Activated CD8-positive, alpha-beta T cell treated with anti-CD3 and anti-CD28 coated beads for 36 hours (primary cell): ENCODE measurements at regions not wholly inside any gene's neighbourhood (a gene's known extent, or its start where the extent isn't known, plus 50 kb on each side); places are given as distances from the start of the nearest gene placed in this dataset.

Source experiments
- ATAC-seq: fragments of 200-7000 bp; cut with Tn5 transposase; one replicate; pipeline ENCODE4 v1.10.0; 2021; ENCODE audit warnings: mild to moderate bottlenecking, moderate library complexity
- CTCF ChIA-PET: fragments of 350-600 bp; sonication (Branson Sonifier 250); formaldehyde crosslinking; loops from one replicate; lab custom pipeline; 2021; ENCODE audit warnings: antibody characterized with exemption; lab: Charles Lee
- POLR2A ChIA-PET: fragments of 350-600 bp; sonication (Branson Sonifier 250); formaldehyde crosslinking; loops from one replicate; lab custom pipeline; 2021; ENCODE audit warnings: antibody characterized with exemption; lab: Charles Lee
- DNase-seq: peaks from one replicate; pipeline ENCODE4 v3.0.0-alpha.2; 2020
- H3K27ac Mint-ChIP-seq: one replicate; pipeline ENCODE4 v1.8.0; 2021; ENCODE audit warnings: mild to moderate bottlenecking, mixed read lengths
- H3K27me3 Mint-ChIP-seq: one replicate; pipeline ENCODE4 v1.8.0; 2021; ENCODE audit warnings: mixed read lengths
- H3K36me3 Mint-ChIP-seq: one replicate; pipeline ENCODE4 v1.8.0; 2021; ENCODE audit warnings: low read depth, mixed read lengths
- H3K4me1 Mint-ChIP-seq: one replicate; pipeline ENCODE4 v1.8.0; 2021; ENCODE audit warnings: low read depth, mixed read lengths
- H3K4me3 Mint-ChIP-seq: one replicate; pipeline ENCODE4 v1.8.0; 2021; ENCODE audit warnings: mild to moderate bottlenecking, moderate library complexity, mixed read lengths
- H3K9me3 Mint-ChIP-seq: one replicate; pipeline ENCODE4 v1.8.0; 2021; ENCODE audit warnings: mixed read lengths
- CTCF ChIP-seq: fragments of 200-600 bp; IDR thresholded peaks from one replicate; pipeline ENCODE4 v1.8.0; 2022; ENCODE audit warnings: antibody characterized with exemption, mild to moderate bottlenecking
- intact Hi-C: fragments of 100-400 bp; cut with micrococcal nuclease; formaldehyde crosslinking; loops from one replicate; pipeline ENCODE4 v1.10.0; 2022

GRCh38 chrX:42437211-42437610, 340.8 kb downstream of the PPP1R2C start:
- Mint-ChIP-seq H3K36me3 (peaks cover 3% of the 10 kb centered on the region), H3K9me3 (peaks cover 3% of the 10 kb centered on the region), H3K27ac (no peak overlapping the region), H3K4me1 (peaks cover 20% of the 10 kb centered on the region), H3K4me3 (no peak overlapping the region), H3K27me3 (no peaks in the 10 kb centered on the region)
- ChIA-PET POLR2A (no interaction called here), CTCF (no interaction called here)
- no peak for DNase-seq
- no peak for ATAC-seq
- no peak for TF ChIP-seq CTCF
- intact Hi-C loops, result no loop called here

GRCh38 chrX:42434458-42435166, 343.4 kb downstream of the PPP1R2C start:
- Mint-ChIP-seq H3K36me3 (peaks cover 3% of the 10 kb centered on the region), H3K27ac (no peak overlapping the region), H3K9me3 (peaks cover 3% of the 10 kb centered on the region), H3K27me3 (no peaks in the 10 kb centered on the region), H3K4me3 (no peak overlapping the region), H3K4me1 (peaks cover 20% of the 10 kb centered on the region)
- no peak for TF ChIP-seq CTCF
- no peak for ATAC-seq
- intact Hi-C loops, result no loop called here
- DNase-seq, result no peak
- POLR2A ChIA-PET, result no interaction called here
- CTCF ChIA-PET, result no interaction called here

GRCh38 chrX:42432552-42432951, 345.4 kb downstream of the PPP1R2C start:
- H3K4me1 Mint-ChIP-seq, result peaks cover 12% of the 10 kb centered on the region
- DNase-seq, result no peak
- peaks cover 3% of the 10 kb centered on the region for H3K36me3 Mint-ChIP-seq
- POLR2A ChIA-PET, result no interaction called here
- CTCF ChIA-PET, result no interaction called here
- peaks cover 3% of the 10 kb centered on the region for H3K9me3 Mint-ChIP-seq
- no peak overlapping the region for H3K4me3 Mint-ChIP-seq
- no peaks in the 10 kb centered on the region for H3K27me3 Mint-ChIP-seq
- no peak overlapping the region for H3K27ac Mint-ChIP-seq
- TF ChIP-seq CTCF, result no peak
- no peak for ATAC-seq
- intact Hi-C loops, result no loop called here

- TF ChIP-seq CTCF, result no peak
- POLR2A ChIA-PET, result no interaction called here
- H3K4me1 Mint-ChIP-seq, result no peaks in the 10 kb centered on the region
- H3K36me3 Mint-ChIP-seq, result no peaks in the 10 kb centered on the region
- CTCF ChIA-PET, result no interaction called here
- H3K4me3 Mint-ChIP-seq, result no peak overlapping the region
- DNase-seq, result no peak
- H3K27ac Mint-ChIP-seq, result no peak overlapping the region
- H3K9me3 Mint-ChIP-seq, result no peaks in the 10 kb centered on the region
- intact Hi-C loops, result no loop called here
- H3K27me3 Mint-ChIP-seq, result no peaks in the 10 kb centered on the region
- no peak for ATAC-seq
These were observed 355.0 kb downstream of the PPP1R2C start for GRCh38 chrX:42422961-42423360.

GRCh38 chrX:42420426-42420825, 357.5 kb downstream of the PPP1R2C start:
- no peak for TF ChIP-seq CTCF
- Mint-ChIP-seq H3K9me3 (no peaks in the 10 kb centered on the region), H3K27ac (no peak overlapping the region), H3K27me3 (no peaks in the 10 kb centered on the region), H3K36me3 (no peaks in the 10 kb centered on the region), H3K4me3 (no peak overlapping the region), H3K4me1 (no peaks in the 10 kb centered on the region)
- intact Hi-C loops, result no loop called here
- ATAC-seq (no peak), DNase-seq (no peak)
- ChIA-PET CTCF (no interaction called here), POLR2A (no interaction called here)
